ENCODE measurements at regions not wholly inside any gene's neighbourhood (a gene's known extent, or its start where the extent isn't known, plus 50 kb on each side); places are given as distances from the start of the nearest gene placed in this dataset.

GRCh38 chr1:106049595-106049994, 1006.9 kb upstream of the PRMT6 start:
- intact Hi-C loops (cut with DNase I): no loop called here
- DNase-seq (ENCODE audit: low spot score): no peak

GRCh38 chr1:106055855-106056254, 1000.6 kb upstream of the PRMT6 start:
- intact Hi-C loops (cut with DNase I): no loop called here
- DNase-seq (ENCODE audit: low spot score): no peak

GRCh38 chr1:106061586-106062495, 994.6 kb upstream of the PRMT6 start:
- intact Hi-C loops (cut with DNase I): no loop called here
- DNase-seq (ENCODE audit: low spot score): no peak

GRCh38 chr1:106063510-106063909, 993.0 kb upstream of the PRMT6 start:
- DNase-seq (ENCODE audit: low spot score): no peak
- intact Hi-C loops (cut with DNase I): no loop called here

- intact Hi-C loops (cut with DNase I): no loop called here
- no peak for DNase-seq (ENCODE audit: low spot score)
Measured at GRCh38 chr1:106072909-106073600, 983.4 kb upstream of the PRMT6 start.

- peak; percentile 67 for DNase-seq (ENCODE audit: low spot score)
- intact Hi-C loops (cut with DNase I): no loop called here
Measured at GRCh38 chr1:106080608-106081325, 975.7 kb upstream of the PRMT6 start.

GRCh38 chr1:106111044-106111443, 945.4 kb upstream of the PRMT6 start:
- intact Hi-C loops (cut with DNase I): no loop called here
- DNase-seq (ENCODE audit: low spot score): no peak

GRCh38 chr1:106113851-106114250, 942.6 kb upstream of the PRMT6 start:
- no peak for DNase-seq (ENCODE audit: low spot score)
- intact Hi-C loops (cut with DNase I): no loop called here

- intact Hi-C loops (cut with DNase I): no loop called here
Measured at GRCh38 chr1:106120789-106121188, 935.7 kb upstream of the PRMT6 start.

GRCh38 chr1:106121728-106122127, 934.7 kb upstream of the PRMT6 start:
- intact Hi-C loops (cut with DNase I): no loop called here

More at GRCh38 chr1:106120789-106121188, 935.7 kb upstream of the PRMT6 start:
- no peak for DNase-seq (ENCODE audit: low spot score)

GRCh38 chr1:106134561-106134960, 921.9 kb upstream of the PRMT6 start:
- intact Hi-C loops (cut with DNase I): no loop called here

More at GRCh38 chr1:106121728-106122127, 934.7 kb upstream of the PRMT6 start:
- no peak for DNase-seq (ENCODE audit: low spot score)

GRCh38 chr1:106173101-106173500, 883.4 kb upstream of the PRMT6 start:
- DNase-seq (ENCODE audit: low spot score): no peak
- intact Hi-C loops (cut with DNase I): no loop called here

More at GRCh38 chr1:106134561-106134960, 921.9 kb upstream of the PRMT6 start:
- no peak for DNase-seq (ENCODE audit: low spot score)

GRCh38 chr1:106178791-106179190, 877.7 kb upstream of the PRMT6 start:
- DNase-seq (ENCODE audit: low spot score): no peak
- intact Hi-C loops (cut with DNase I): no loop called here

GRCh38 chr1:106181866-106182265, 874.6 kb upstream of the PRMT6 start:
- intact Hi-C loops (cut with DNase I): no loop called here
- no peak for DNase-seq (ENCODE audit: low spot score)

- intact Hi-C loops (cut with DNase I): no loop called here
Measured at GRCh38 chr1:106185089-106185488, 871.4 kb upstream of the PRMT6 start.

GRCh38 chr1:106189780-106190179, 866.7 kb upstream of the PRMT6 start:
- no peak for DNase-seq (ENCODE audit: low spot score)
- intact Hi-C loops (cut with DNase I): no loop called here

More at GRCh38 chr1:106185089-106185488, 871.4 kb upstream of the PRMT6 start:
- DNase-seq (ENCODE audit: low spot score): no peak

- DNase-seq (ENCODE audit: low spot score): no peak
- intact Hi-C loops (cut with DNase I): no loop called here
Measured at GRCh38 chr1:106194206-106194605, 862.3 kb upstream of the PRMT6 start.

GRCh38 chr1:106200711-106201110, 855.8 kb upstream of the PRMT6 start:
- no peak for DNase-seq (ENCODE audit: low spot score)
- intact Hi-C loops (cut with DNase I): no loop called here

GRCh38 chr1:106207185-106207584, 849.3 kb upstream of the PRMT6 start:
- no peak for DNase-seq (ENCODE audit: low spot score)
- intact Hi-C loops (cut with DNase I): no loop called here

- intact Hi-C loops (cut with DNase I): no loop called here
- DNase-seq (ENCODE audit: low spot score): no peak
Measured at GRCh38 chr1:106217765-106218164, 838.7 kb upstream of the PRMT6 start.

Measured in cardiac septum (tissue), 1 donor.